ENCODE measurements at regions not wholly inside any gene's neighbourhood (a gene's known extent, or its start where the extent isn't known, plus 50 kb on each side); places are given as distances from the start of the nearest gene placed in this dataset.

- TF ChIP-seq FOXM1 (IDR thresholded peaks at IDR 0.05; ENCODE audit: low read depth) (no peak), CTCF (IDR thresholded peaks at IDR 0.05) (no peak)
Observed at GRCh38 chr4:19164334-19164733, 1087.4 kb upstream of the SLIT2 start.

All from SK-N-SH (cell line).